ENCODE measurements at regions not wholly inside any gene's neighbourhood (a gene's known extent, or its start where the extent isn't known, plus 50 kb on each side); places are given as distances from the start of the nearest gene placed in this dataset.

GRCh38 chr5:152331006-152331405, 74.1 kb downstream of the NMUR2 start:
- BruUV-seq (replicated peaks) = no TSS peak
- in situ Hi-C loops (cut with HindIII; ENCODE audit: low pct_unique_long_range_greater_than_20kb, low sequenced_read_pairs) = no loop called here
- no peak overlapping the region for H3K4me3 ChIP-seq (ENCODE audit: low read depth in 2 of 2, low read length in 2 of 2)
- ChIA-PET POLR2A (no interaction called here), CTCF (no interaction called here)
- DNase-seq (ENCODE audit: low read depth, low spot score) (no peak), ATAC-seq (no peak)
- intact Hi-C loops (cut with micrococcal nuclease; ENCODE audit: unreplicated experiment) = no loop called here
- H3K27me3 ChIP-seq (ENCODE audit: control insufficient read depth, insufficient read depth, low read length) = no peaks in the 10 kb centered on the region
- H3K9me3 ChIP-seq (ENCODE audit: control insufficient read depth, insufficient read depth, low read depth, low read length) = no peaks in the 10 kb centered on the region
- H3K36me3 ChIP-seq (ENCODE audit: control insufficient read depth, insufficient read depth, low read length) = no peaks in the 10 kb centered on the region
- H3K27ac ChIP-seq (ENCODE audit: low read length) = no peak overlapping the region
- H3K4me1 ChIP-seq (ENCODE audit: control insufficient read depth, insufficient read depth, low read length) = no peaks in the 10 kb centered on the region
- TF ChIP-seq REST (IDR thresholded peaks at IDR 0.05; ENCODE audit: insufficient read depth in 1 of 2, low read depth in 2 of 2, low read length in 1 of 2) = no peak

GRCh38 chr5:152329761-152330283, 75.3 kb downstream of the NMUR2 start:
- H3K4me3 ChIP-seq (ENCODE audit: low read depth in 2 of 2, low read length in 2 of 2) = no peak overlapping the region
- intact Hi-C loops (cut with micrococcal nuclease; ENCODE audit: unreplicated experiment) = no loop called here
- ChIA-PET POLR2A (no interaction called here), CTCF (no interaction called here)
- BruUV-seq (replicated peaks) = no TSS peak
- no peaks in the 10 kb centered on the region for H3K27me3 ChIP-seq (ENCODE audit: control insufficient read depth, insufficient read depth, low read length)
- TF ChIP-seq CTCF (IDR thresholded peaks at IDR 0.05) (no peak), TCF7L2 (IDR thresholded peaks at IDR 0.05; ENCODE audit: low read depth, low read length) (no peak), POLR2AphosphoS5 (IDR thresholded peaks at IDR 0.05; ENCODE audit: low read depth, low read length) (no peak), SIN3A (IDR thresholded peaks at IDR 0.05; ENCODE audit: borderline replicate concordance, insufficient read depth, low read depth, low read length) (no peak), REST (IDR thresholded peaks at IDR 0.05; ENCODE audit: insufficient read depth in 1 of 2, low read depth in 2 of 2, low read length in 1 of 2) (no peak)
- no peak overlapping the region for H3K27ac ChIP-seq (ENCODE audit: low read length)
- H3K36me3 ChIP-seq (ENCODE audit: control insufficient read depth, insufficient read depth, low read length) = no peaks in the 10 kb centered on the region
- no peaks in the 10 kb centered on the region for H3K4me1 ChIP-seq (ENCODE audit: control insufficient read depth, insufficient read depth, low read length)
- ATAC-seq (no peak), DNase-seq (ENCODE audit: low read depth, low spot score) (no peak)
- in situ Hi-C loops (cut with HindIII; ENCODE audit: low pct_unique_long_range_greater_than_20kb, low sequenced_read_pairs) = no loop called here
- no peaks in the 10 kb centered on the region for H3K9me3 ChIP-seq (ENCODE audit: control insufficient read depth, insufficient read depth, low read depth, low read length)
